ENCODE measurements at regions not wholly inside any gene's neighbourhood (a gene's known extent, or its start where the extent isn't known, plus 50 kb on each side); places are given as distances from the start of the nearest gene placed in this dataset.

GRCh38 chr6:8983202-8983688 lies 547.9 kb upstream of the SLC35B3 start:
- H3K9me3 ChIP-seq = no peaks in the 10 kb centered on the region
- TF ChIP-seq POLR2A (IDR thresholded peaks at IDR 0.05) (no peak), CTCF (IDR thresholded peaks at IDR 0.05) (peak; percentile 59 to 84 (median 74))
- intact Hi-C loops (cut with DNase I; ENCODE audit: low total_unique reads) = no loop called here
- H3K4me1 ChIP-seq = no peaks in the 10 kb centered on the region
- peak in 1 of 2 donors; percentile 28 for DNase-seq
- no peaks in the 10 kb centered on the region for H3K36me3 ChIP-seq
- no peak overlapping the region for H3K27ac ChIP-seq
- H3K27me3 ChIP-seq = no peaks in the 10 kb centered on the region
- H3K4me3 ChIP-seq = no peak overlapping the region

- intact Hi-C loops (cut with DNase I; ENCODE audit: low total_unique reads) = no loop called here
- no peaks in the 10 kb centered on the region for H3K9me3 ChIP-seq
- H3K4me1 ChIP-seq = no peaks in the 10 kb centered on the region
- no peak for DNase-seq
- no peaks in the 10 kb centered on the region for H3K27me3 ChIP-seq
- H3K36me3 ChIP-seq = no peaks in the 10 kb centered on the region
- H3K27ac ChIP-seq = no peak overlapping the region
- TF ChIP-seq CTCF (IDR thresholded peaks at IDR 0.05) = no peak
- TF ChIP-seq POLR2A (IDR thresholded peaks at IDR 0.05) = no peak
- H3K4me3 ChIP-seq = no peak overlapping the region
Measured at GRCh38 chr6:8982668-8983067, 547.3 kb upstream of the SLC35B3 start.

GRCh38 chr6:8973395-8973794 lies 538.0 kb upstream of the SLC35B3 start:
- Histone ChIP-seq H3K9me3 (no peaks in the 10 kb centered on the region), H3K27ac (no peak overlapping the region), H3K4me1 (no peaks in the 10 kb centered on the region), H3K36me3 (no peaks in the 10 kb centered on the region), H3K27me3 (no peaks in the 10 kb centered on the region), H3K4me3 (no peak overlapping the region)
- TF ChIP-seq POLR2A (IDR thresholded peaks at IDR 0.05) (no peak), CTCF (IDR thresholded peaks at IDR 0.05) (no peak)
- no peak for DNase-seq
- intact Hi-C loops (cut with DNase I; ENCODE audit: low total_unique reads) = no loop called here

GRCh38 chr6:8969747-8970146 lies 534.4 kb upstream of the SLC35B3 start:
- Histone ChIP-seq H3K9me3 (no peaks in the 10 kb centered on the region), H3K27ac (no peak overlapping the region), H3K36me3 (no peaks in the 10 kb centered on the region), H3K4me1 (no peaks in the 10 kb centered on the region), H3K4me3 (no peak overlapping the region), H3K27me3 (no peaks in the 10 kb centered on the region)
- no peak for DNase-seq
- intact Hi-C loops (cut with DNase I; ENCODE audit: low total_unique reads) = no loop called here
- TF ChIP-seq POLR2A (IDR thresholded peaks at IDR 0.05) (no peak), CTCF (IDR thresholded peaks at IDR 0.05) (no peak)

- no peaks in the 10 kb centered on the region for H3K27me3 ChIP-seq
- H3K9me3 ChIP-seq = no peaks in the 10 kb centered on the region
- intact Hi-C loops (cut with DNase I; ENCODE audit: low total_unique reads) = no loop called here
- TF ChIP-seq POLR2A (IDR thresholded peaks at IDR 0.05) (no peak), CTCF (IDR thresholded peaks at IDR 0.05) (no peak)
- peaks cover 0 to 3% of the 10 kb centered on the region in 2 donors for H3K36me3 ChIP-seq
- H3K27ac ChIP-seq = no peak overlapping the region
- H3K4me1 ChIP-seq = no peaks in the 10 kb centered on the region
- DNase-seq = no peak
- no peak overlapping the region for H3K4me3 ChIP-seq
Measured at GRCh38 chr6:8958894-8959511, 523.7 kb upstream of the SLC35B3 start.

Measured in uterus (tissue), 3 donors.